Body of pancreas (tissue), 4 donors: ENCODE measurements at regions not wholly inside any gene's neighbourhood (a gene's known extent, or its start where the extent isn't known, plus 50 kb on each side); places are given as distances from the start of the nearest gene placed in this dataset.
A peak's percentile ranks its signal among the peaks of the same experiment; 100 is the strongest.

Experiments used
- ATAC-seq: fragments of 150-250 bp; one replicate; pipeline ENCODE4 v1.9.1; 2016
- DNase-seq, 4 donors: peaks; one replicate each; pipeline ENCODE4 v3.0.0-alpha.2; 2019
- H3K27ac ChIP-seq, 4 donors: fragments of 200-600 bp; sonication (generic); 1 replicate in 3 of 4; 2 replicates in 1 of 4; pipeline versions ENCODE4 v1.5.1 to v1.6.1; 2016 to 2019; ENCODE audit warnings: mild to moderate bottlenecking in 1 of 4, mixed read lengths in 1 of 4, moderate library complexity in 1 of 4
- H3K27me3 ChIP-seq, 2 donors: fragments of 200-600 bp; sonication (generic); one replicate each; pipeline ENCODE4 v1.6.0; 2016; ENCODE audit warnings: mild to moderate bottlenecking in 1 of 2
- H3K36me3 ChIP-seq, 2 donors: fragments of 200-600 bp; sonication (generic); replicated peaks in 1 of 2; 2 replicates each; pipeline ENCODE4 v1.5.1; 2016; ENCODE audit warnings: low read depth in 2 of 2; ENCODE audit not compliant: insufficient read depth in 1 of 2
- H3K4me1 ChIP-seq: fragments of 200-600 bp; sonication (generic); one replicate; pipeline ENCODE4 v1.6.0; 2016
- H3K4me3 ChIP-seq, 2 donors: fragments of 200-600 bp; sonication (generic); 1 replicate in 1 of 2; 2 replicates in 1 of 2; pipeline ENCODE4 v1.5.1; 2016 to 2019
- H3K9me3 ChIP-seq, 3 donors: fragments of 200-600 bp; sonication (generic); 1 replicate in 2 of 3; 2 replicates in 1 of 3; pipeline ENCODE4 v1.5.1; 2016
- CTCF ChIP-seq, 7 experiments: fragments of 450-650 bp in 4 of 7; fragments of 200-600 bp in 3 of 7; sonication (generic) in 3 of 7; IDR thresholded peaks; one replicate each; pipeline ENCODE4 v1.5.1; 2016 to 2019; ENCODE audit warnings: antibody characterized with exemption in 7 of 7
- POLR2A ChIP-seq, 3 donors: fragments of 450-650 bp; IDR thresholded peaks; one replicate each; pipeline ENCODE4 v1.6.1; 2016; ENCODE audit warnings: antibody characterized with exemption in 3 of 3, mild to moderate bottlenecking in 2 of 3
- WGBS, 2 donors: methylation state at CpG; one replicate each; pipeline ENCODE4 v1.1.5; 2017; 5-methylcytosine and 5-hydroxymethylcytosine counted together
- intact Hi-C: fragments of 100-400 bp; cut with DNase I; formaldehyde crosslinking; loops from one replicate; pipeline ENCODE4 v1.15.1; 2023

DNA sequence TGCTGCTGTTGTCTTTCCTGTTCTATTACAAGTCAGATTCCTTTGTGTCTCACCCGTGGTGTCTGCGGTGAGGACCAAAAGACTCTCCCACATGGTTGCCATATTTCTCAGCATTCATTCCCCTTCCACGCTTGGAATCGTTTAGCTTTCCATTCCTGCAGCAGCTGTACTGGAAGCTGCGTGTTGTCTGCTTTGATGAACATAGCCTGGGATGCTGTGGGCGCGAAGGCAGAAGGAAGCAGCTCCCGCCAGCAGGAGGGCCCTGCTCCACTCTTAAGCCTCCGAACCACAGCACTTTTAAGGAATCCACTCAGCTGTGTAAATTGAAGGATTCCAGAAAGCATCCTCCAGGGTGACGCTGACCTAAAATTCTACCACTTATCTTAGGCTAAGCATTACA, 303.6 kb upstream of the PITRM1 start:
- DNase-seq, result no peak
- TF ChIP-seq POLR2A (IDR thresholded peaks at IDR 0.05) (no peak), CTCF (IDR thresholded peaks at IDR 0.05) (no peak)
- intact Hi-C loops, result no loop called here
- no peaks in the 10 kb centered on the region for H3K36me3 ChIP-seq
- H3K27me3 ChIP-seq, result no peaks in the 10 kb centered on the region
- H3K4me1 ChIP-seq, result peaks cover 10% of the 10 kb centered on the region
- H3K4me3 ChIP-seq, result no peak overlapping the region
- 72 to 83% methylated on average over 9 to 10 of the region's 10 CpGs for WGBS, 2 donors
- H3K9me3 ChIP-seq, result no peaks in the 10 kb centered on the region
- ATAC-seq, result no peak
- no peak overlapping the region for H3K27ac ChIP-seq

DNA sequence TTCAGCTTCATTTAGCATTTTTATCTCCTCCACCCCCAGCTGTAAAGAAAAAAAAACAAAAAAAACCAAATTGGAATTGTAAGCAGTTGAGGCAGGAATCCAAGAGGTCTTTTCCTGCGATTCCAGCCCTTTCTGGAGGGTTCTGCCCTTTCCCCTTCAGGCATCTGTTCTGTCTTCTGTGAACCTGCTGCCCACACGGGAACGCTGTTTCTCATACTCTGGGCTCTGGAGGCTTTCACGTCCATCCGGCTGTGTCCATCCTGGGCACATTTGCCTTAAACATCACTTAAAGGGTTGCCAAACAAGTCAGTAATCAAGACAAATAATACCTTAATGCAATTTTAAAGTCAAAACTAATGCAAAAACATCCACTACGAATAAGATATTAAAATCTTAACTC, 302.8 kb upstream of the PITRM1 start:
- Histone ChIP-seq H3K27me3 (no peaks in the 10 kb centered on the region), H3K4me1 (peaks cover 10% of the 10 kb centered on the region), H3K4me3 (no peak overlapping the region), H3K27ac (no peak overlapping the region), H3K36me3 (no peaks in the 10 kb centered on the region), H3K9me3 (no peaks in the 10 kb centered on the region)
- DNase-seq (no peak), ATAC-seq (no peak)
- no peak for TF ChIP-seq POLR2A (IDR thresholded peaks at IDR 0.05)
- no peak for TF ChIP-seq CTCF (IDR thresholded peaks at IDR 0.05)
- WGBS, 2 donors, result 68 to 71% methylated on average over 6 of the region's 6 CpGs
- intact Hi-C loops, result no loop called here

DNA sequence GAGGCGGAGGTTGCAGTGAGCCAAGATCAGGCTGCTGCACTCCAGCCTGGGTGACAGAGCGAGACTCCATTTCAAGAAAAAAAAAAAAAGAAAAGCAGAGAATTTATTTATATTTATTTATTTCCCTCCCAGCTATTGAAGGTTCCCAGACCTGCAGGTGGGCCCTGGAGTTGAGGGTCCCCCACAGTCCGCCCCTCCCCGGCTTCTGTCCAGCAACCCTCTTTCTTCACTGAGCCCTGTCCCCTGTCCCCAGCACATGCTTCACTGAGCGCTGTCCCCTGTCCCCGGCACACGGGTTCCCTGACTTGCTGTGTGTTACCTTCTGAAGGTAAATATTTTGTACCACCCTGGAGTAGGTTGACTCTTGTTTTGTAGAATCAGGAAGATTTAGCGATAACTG, 301.7 kb upstream of the PITRM1 start:
- no peaks in the 10 kb centered on the region for H3K36me3 ChIP-seq
- no peak for TF ChIP-seq POLR2A (IDR thresholded peaks at IDR 0.05)
- TF ChIP-seq CTCF (IDR thresholded peaks at IDR 0.05), result no peak
- ATAC-seq, result no peak
- no peak overlapping the region for H3K27ac ChIP-seq
- no peak overlapping the region for H3K4me3 ChIP-seq
- H3K4me1 ChIP-seq, result peaks cover 14% of the 10 kb centered on the region
- H3K9me3 ChIP-seq, result no peaks in the 10 kb centered on the region
- intact Hi-C loops, result no loop called here
- 85 to 94% methylated on average over 8 of the region's 8 CpGs for WGBS, 2 donors
- DNase-seq, result no peak
- no peaks in the 10 kb centered on the region for H3K27me3 ChIP-seq

- no peak for ATAC-seq
- no peaks in the 10 kb centered on the region for H3K27me3 ChIP-seq
- WGBS, 2 donors, result 69 to 71% methylated on average over 7 to 9 of the region's 9 CpGs
- no peak for DNase-seq
- peak overlapping the region in 3 of 4 donors; percentile 60 to 83 (median 71) for H3K27ac ChIP-seq
- H3K9me3 ChIP-seq, result no peaks in the 10 kb centered on the region
- no peaks in the 10 kb centered on the region for H3K36me3 ChIP-seq
- no peak overlapping the region for H3K4me3 ChIP-seq
- peaks cover 18% of the 10 kb centered on the region for H3K4me1 ChIP-seq
- no peak for TF ChIP-seq POLR2A (IDR thresholded peaks at IDR 0.05)
- TF ChIP-seq CTCF (IDR thresholded peaks at IDR 0.05), result no peak
- intact Hi-C loops, result no loop called here
Observed at GRCh38 chr10:3473271-3473670, 300.7 kb upstream of the PITRM1 start.

DNA sequence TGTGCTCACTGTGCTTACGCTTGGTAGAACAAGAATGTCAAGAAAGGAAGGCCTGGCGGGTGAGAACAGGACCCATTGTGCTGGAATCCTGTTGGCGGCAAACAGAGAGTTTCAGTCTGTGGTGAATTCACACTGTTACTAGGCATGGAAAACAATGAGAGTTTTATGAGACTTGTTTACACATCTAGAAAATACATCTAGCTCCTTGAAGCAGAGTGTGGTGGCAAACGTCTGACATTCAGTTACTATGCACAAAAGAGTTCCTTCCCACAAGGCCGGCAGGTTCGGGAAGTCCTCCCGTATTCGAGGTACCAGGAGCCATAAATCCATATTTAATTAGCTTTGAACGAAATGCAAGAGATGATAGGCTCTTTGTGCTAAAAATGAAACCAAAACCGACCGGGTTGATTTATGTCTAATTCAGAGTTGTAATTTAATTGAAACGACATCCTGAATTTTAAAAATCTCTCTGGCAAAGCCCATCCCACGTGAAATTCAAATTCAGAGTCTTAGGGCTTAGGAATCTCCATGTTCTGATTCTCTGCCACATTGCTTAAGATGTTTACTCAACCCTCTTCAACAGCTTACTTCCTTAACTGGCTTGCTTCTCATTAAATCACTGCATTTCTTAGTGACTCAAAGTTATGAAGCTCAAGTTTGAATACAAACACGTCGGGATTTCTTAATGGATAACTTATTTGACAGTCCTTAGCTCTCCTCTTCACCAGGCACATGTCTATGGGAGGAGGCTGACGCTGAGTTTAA, 299.9 kb upstream of the PITRM1 start:
- TF ChIP-seq CTCF (IDR thresholded peaks at IDR 0.05), result no peak
- no peak for TF ChIP-seq POLR2A (IDR thresholded peaks at IDR 0.05)
- peaks cover 18% of the 10 kb centered on the region for H3K4me1 ChIP-seq
- no peaks in the 10 kb centered on the region for H3K27me3 ChIP-seq
- ATAC-seq (peak; percentile 43), DNase-seq (no peak)
- no peaks in the 10 kb centered on the region for H3K36me3 ChIP-seq
- no peaks in the 10 kb centered on the region for H3K9me3 ChIP-seq
- intact Hi-C loops, result no loop called here
- WGBS, 2 donors, result 21 to 35% methylated on average over 16 of the region's 16 CpGs
- peak overlapping the region; percentile 18 to 83 (median 66) for H3K27ac ChIP-seq
- H3K4me3 ChIP-seq, result no peak overlapping the region
